Mucosa of descending colon (tissue), 3 donors: ENCODE measurements at regions not wholly inside any gene's neighbourhood (a gene's known extent, or its start where the extent isn't known, plus 50 kb on each side); places are given as distances from the start of the nearest gene placed in this dataset.

Experiments used
- ATAC-seq: fragments of 200-7000 bp; cut with Tn5 transposase; one replicate; pipeline ENCODE4 v1.9.1; 2020; ENCODE audit warnings: mild to moderate bottlenecking, moderate library complexity
- DNase-seq, 3 donors: peaks; one replicate each; pipeline ENCODE4 v3.0.0-alpha.2; 2020
- H3K36me3 ChIP-seq: fragments of 200-600 bp; one replicate; pipeline ENCODE4 v1.8.0; 2021; ENCODE audit warnings: low read depth, mild to moderate bottlenecking
- H3K4me1 ChIP-seq: fragments of 200-600 bp; one replicate; pipeline ENCODE4 v1.8.0; 2021; ENCODE audit warnings: low read depth, mild to moderate bottlenecking
- H3K4me3 ChIP-seq: fragments of 200-600 bp; one replicate; pipeline ENCODE4 v1.8.0; 2021; ENCODE audit warnings: mild to moderate bottlenecking
- H3K9me3 ChIP-seq: fragments of 200-600 bp; one replicate; pipeline ENCODE4 v1.8.0; 2021; ENCODE audit warnings: mild to moderate bottlenecking
- CTCF ChIP-seq: fragments of 200-600 bp; IDR thresholded peaks from one replicate; pipeline ENCODE4 v1.8.0; 2022; ENCODE audit warnings: antibody characterized with exemption, mild to moderate bottlenecking
- intact Hi-C, 2 donors: fragments of 100-400 bp; cut with DNase I in 1 of 2; cut with micrococcal nuclease in 1 of 2; formaldehyde crosslinking; loops; one replicate each; pipeline versions ENCODE4 v1.11.0 to v1.11.1; 2022; cut with DNase I, micrococcal nuclease
- donor health status: DM: no; HTN: no; CAD: no; lungs with moderate emphysema.
- donor health status: DM: no; HTN: no; CAD: no.
- donor health status: DM: no; HTN: yes; CAD: no.

DNA sequence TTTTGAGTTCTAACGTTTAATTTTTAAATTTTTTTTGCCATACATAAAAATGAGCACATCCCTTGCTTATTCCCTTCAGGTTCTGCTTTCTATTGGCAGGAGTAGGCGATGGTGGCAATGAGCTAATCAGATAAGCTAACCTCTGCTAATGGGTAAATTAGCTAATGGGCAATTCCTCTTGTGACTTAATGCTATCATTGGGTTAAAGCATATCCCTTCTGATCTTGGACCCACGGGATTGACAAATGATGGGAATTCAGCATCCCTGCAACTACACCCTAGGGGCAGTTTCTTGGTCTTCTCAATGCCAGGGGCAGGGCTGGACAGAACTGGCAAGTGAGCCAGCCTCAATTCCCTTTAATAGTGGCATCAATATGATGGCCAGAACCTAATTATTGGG is 70.2 kb upstream of the IL12B start:
- DNase-seq (no peak), ATAC-seq (no peak)
- Histone ChIP-seq H3K4me1 (no peaks in the 10 kb centered on the region), H3K9me3 (no peaks in the 10 kb centered on the region), H3K4me3 (no peak overlapping the region), H3K36me3 (no peaks in the 10 kb centered on the region)
- TF ChIP-seq CTCF, result no peak
- intact Hi-C loops, result no loop called here

DNA sequence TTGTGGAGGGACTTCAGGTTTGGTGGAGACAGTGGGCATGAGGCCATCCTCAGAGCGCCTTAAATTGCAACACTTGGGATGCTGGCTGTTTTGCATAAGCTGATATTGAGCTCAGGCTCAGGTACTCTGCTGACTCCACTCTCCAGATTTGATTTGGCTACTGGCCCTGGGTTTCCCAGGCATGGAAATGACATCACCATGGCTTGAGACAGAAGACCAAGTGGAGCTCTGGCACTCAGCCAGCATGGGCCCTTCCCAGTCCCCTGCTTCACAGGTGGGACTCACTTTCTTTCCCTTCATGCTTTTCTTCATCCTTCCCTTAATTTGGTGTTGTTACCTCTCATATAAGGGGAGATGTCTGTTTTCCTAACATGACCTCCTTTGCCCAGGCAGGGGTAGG is 72.0 kb upstream of the IL12B start:
- H3K9me3 ChIP-seq, result no peaks in the 10 kb centered on the region
- no peaks in the 10 kb centered on the region for H3K4me1 ChIP-seq
- intact Hi-C loops, result no loop called here
- no peak for DNase-seq
- no peak overlapping the region for H3K4me3 ChIP-seq
- H3K36me3 ChIP-seq, result no peaks in the 10 kb centered on the region
- no peak for ATAC-seq
- no peak for TF ChIP-seq CTCF

DNA sequence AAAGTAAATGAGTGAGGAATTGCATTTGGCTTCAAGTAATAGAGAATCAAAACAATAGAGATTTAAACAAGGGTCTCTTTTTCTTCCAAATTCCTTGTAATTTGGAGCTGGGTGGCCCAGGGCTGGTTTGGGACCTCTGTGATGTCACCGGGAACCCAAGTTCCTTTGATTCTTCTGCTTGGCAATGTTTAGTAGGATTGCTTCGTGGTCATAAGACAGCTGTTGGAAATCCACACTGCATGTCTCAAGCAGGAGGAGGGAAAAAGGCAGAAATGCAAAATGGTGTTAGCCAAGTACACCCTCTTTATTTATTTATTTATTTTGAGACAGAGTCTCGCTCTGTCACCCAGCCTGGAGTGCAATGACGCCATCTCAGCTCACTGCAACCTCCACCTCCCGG is 72.6 kb upstream of the IL12B start:
- intact Hi-C loops, result no loop called here
- DNase-seq, result no peak
- no peak for ATAC-seq
- Histone ChIP-seq H3K36me3 (no peaks in the 10 kb centered on the region), H3K4me3 (no peak overlapping the region), H3K4me1 (no peaks in the 10 kb centered on the region), H3K9me3 (no peaks in the 10 kb centered on the region)
- TF ChIP-seq CTCF, result no peak

GRCh38 chr5:159403906-159404681 is 73.8 kb upstream of the IL12B start:
- no peak for DNase-seq

DNA sequence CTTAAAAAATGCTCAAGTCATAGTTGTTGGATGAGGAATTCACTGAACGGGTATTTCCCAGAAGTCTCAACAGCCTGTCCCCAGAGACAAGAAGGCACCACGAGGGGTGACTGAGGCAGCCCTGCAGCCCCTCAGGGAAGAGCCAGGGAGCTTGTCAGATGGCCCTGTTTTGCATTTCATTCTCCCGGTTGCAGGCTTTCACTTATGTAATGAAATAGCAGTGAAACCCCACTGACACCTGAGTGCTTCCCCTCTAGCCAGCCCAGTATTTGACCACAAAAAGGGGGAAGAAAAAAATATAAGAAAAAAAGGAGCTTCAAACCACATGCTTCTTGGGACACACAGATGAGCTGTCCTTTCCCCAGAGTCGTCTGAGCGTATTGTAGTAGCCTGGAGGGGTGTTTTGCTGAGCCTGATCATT is 75.3 kb upstream of the IL12B start:
- DNase-seq (no peak), ATAC-seq (no peak)
- Histone ChIP-seq H3K9me3 (no peaks in the 10 kb centered on the region), H3K36me3 (no peaks in the 10 kb centered on the region), H3K4me1 (no peaks in the 10 kb centered on the region), H3K4me3 (no peak overlapping the region)
- intact Hi-C loops, result no loop called here
- no peak for TF ChIP-seq CTCF

More at GRCh38 chr5:159403906-159404681, 73.8 kb upstream of the IL12B start:
- no peak for ATAC-seq
- no peak for TF ChIP-seq CTCF
- Histone ChIP-seq H3K9me3 (no peaks in the 10 kb centered on the region), H3K4me1 (no peaks in the 10 kb centered on the region), H3K4me3 (no peak overlapping the region), H3K36me3 (no peaks in the 10 kb centered on the region)
- intact Hi-C loops, result no loop called here
